ENCODE measurements at regions not wholly inside any gene's neighbourhood (a gene's known extent, or its start where the extent isn't known, plus 50 kb on each side); places are given as distances from the start of the nearest gene placed in this dataset.

DNA sequence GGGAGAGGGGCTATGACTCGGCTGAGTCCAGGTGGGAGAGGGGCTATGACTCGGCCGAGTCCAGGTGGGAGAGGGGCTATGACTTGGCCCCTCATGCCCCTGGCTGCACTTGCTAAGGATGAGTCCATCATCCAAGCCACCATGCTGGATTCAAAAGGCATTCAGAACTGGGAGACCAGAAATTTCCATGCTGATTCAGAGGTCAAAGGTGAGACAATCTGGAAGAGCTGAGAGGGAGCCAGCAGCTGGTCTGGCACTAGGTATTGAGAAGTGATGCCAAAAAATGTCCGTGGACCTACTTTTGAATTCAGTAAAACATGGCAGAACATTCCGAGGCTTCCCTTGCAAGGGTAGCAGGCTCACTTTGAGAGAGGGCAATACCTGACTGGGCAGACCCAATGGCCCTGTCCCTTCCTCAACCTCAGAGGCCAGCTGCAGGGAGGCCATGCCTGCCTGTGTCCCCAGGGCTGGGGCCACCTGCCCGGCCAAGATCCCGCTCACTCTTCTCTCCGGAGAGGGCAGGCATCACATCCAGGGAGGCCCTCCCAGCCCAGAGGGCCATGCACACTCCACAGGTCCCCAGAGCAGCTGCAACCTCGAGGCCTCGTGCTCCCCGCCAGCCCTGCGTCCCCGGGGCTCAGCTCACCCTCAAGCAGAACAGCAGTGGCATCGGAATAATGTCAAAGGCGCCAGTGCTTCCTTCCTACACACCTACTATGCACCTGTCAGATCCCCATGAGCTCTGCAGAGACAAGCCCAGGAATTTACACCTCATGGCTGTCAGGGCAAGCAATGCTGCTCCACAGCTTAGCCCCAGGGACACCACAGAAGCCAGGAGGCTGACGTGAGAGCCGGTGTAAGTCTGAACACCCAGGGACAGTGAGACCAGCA, 80.2 kb upstream of the GPC1 start:
- TF ChIP-seq POLR2A (IDR thresholded peaks at IDR 0.05; ENCODE audit: low read depth) (no peak), EP300 (IDR thresholded peaks at IDR 0.05) (no peak), POLR2AphosphoS5 (IDR thresholded peaks at IDR 0.05) (no peak)
- TF ChIP-seq, protein P1, sequence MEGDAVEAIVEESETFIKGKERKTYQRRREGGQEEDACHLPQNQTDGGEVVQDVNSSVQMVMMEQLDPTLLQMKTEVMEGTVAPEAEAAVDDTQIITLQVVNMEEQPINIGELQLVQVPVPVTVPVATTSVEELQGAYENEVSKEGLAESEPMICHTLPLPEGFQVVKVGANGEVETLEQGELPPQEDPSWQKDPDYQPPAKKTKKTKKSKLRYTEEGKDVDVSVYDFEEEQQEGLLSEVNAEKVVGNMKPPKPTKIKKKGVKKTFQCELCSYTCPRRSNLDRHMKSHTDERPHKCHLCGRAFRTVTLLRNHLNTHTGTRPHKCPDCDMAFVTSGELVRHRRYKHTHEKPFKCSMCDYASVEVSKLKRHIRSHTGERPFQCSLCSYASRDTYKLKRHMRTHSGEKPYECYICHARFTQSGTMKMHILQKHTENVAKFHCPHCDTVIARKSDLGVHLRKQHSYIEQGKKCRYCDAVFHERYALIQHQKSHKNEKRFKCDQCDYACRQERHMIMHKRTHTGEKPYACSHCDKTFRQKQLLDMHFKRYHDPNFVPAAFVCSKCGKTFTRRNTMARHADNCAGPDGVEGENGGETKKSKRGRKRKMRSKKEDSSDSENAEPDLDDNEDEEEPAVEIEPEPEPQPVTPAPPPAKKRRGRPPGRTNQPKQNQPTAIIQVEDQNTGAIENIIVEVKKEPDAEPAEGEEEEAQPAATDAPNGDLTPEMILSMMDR (IDR thresholded peaks at IDR 0.05) = no peak
